ENCODE measurements at regions not wholly inside any gene's neighbourhood (a gene's known extent, or its start where the extent isn't known, plus 50 kb on each side); places are given as distances from the start of the nearest gene placed in this dataset.

DNA sequence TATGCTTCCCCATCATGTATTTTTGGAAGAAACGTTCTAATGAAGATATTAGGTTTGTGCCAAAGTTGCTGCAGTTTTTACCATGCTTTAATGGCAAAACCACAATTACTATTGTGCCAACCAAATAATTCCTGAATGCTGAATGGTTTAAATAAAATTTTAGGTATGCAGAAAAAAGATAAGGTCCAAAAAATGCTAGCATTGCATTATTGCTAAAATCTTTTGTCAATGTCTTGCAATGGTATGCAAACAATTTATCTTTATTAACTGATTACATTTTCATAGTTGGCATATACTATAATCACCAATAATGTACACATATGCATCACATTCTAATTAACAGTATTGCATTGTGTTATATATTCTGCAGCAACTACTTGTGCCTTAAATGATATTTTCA is 1657.4 kb upstream of the IGFBP7 start:
- Histone ChIP-seq H3K27ac (ENCODE audit: low read depth, low read length) (no peak overlapping the region), H3K27me3 (ENCODE audit: control insufficient read depth, insufficient read depth, low read length) (no peaks in the 10 kb centered on the region), H3K36me3 (ENCODE audit: control insufficient read depth, insufficient read depth, low read length) (no peaks in the 10 kb centered on the region), H3K4me3 (ENCODE audit: low read depth, low read length) (no peak overlapping the region), H3K4me1 (ENCODE audit: control insufficient read depth, insufficient read depth, low read length) (no peaks in the 10 kb centered on the region), H3K9me3 (ENCODE audit: control insufficient read depth, insufficient read depth, low read depth, low read length) (no peaks in the 10 kb centered on the region), H3K9ac (ENCODE audit: low read length) (no peak overlapping the region)

DNA sequence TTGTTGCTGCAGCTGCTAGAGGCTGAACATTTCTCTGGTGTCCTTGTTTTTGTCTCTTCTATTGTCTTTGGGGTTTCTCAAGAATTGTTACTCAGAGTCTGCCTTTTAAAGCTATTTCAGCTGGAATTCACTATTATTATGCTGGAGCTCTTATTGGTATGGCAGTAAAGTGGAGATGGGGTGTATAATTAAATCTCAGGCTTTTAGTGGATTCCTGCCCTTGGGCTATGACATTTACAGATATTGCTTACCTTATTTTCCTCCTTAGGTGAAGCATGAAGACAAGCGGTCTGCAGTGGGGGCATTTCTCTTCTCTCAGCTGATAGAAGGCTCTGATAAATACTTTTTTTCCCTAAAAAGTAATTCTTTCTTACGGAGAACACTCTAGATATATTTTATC is 1656.6 kb upstream of the IGFBP7 start:
- Histone ChIP-seq H3K27me3 (ENCODE audit: control insufficient read depth, insufficient read depth, low read length) (no peaks in the 10 kb centered on the region), H3K4me3 (ENCODE audit: low read depth, low read length) (no peak overlapping the region), H3K27ac (ENCODE audit: low read depth, low read length) (no peak overlapping the region), H3K9ac (ENCODE audit: low read length) (no peak overlapping the region), H3K36me3 (ENCODE audit: control insufficient read depth, insufficient read depth, low read length) (no peaks in the 10 kb centered on the region), H3K9me3 (ENCODE audit: control insufficient read depth, insufficient read depth, low read depth, low read length) (no peaks in the 10 kb centered on the region), H3K4me1 (ENCODE audit: control insufficient read depth, insufficient read depth, low read length) (no peaks in the 10 kb centered on the region)

DNA sequence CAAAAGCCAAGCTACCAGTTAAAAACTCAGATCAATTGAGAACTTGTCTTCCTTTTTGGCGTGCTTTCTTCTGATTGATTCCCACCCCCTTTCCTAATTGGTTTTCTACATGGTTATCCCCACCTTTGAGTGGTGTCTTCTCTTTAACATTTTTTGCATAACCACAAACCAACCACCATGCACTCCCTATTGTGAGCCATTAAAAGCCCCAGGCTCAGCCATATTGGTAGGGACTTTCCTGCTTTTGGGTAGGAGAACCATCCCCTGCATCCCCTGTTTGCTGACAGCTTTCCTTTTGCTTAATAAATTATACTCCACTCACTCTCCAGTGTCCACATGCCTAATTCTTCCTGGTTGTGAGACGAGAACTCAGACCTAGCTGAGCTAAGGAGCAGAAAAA is 1651.4 kb upstream of the IGFBP7 start:
- H3K9ac ChIP-seq (ENCODE audit: low read length), result no peak overlapping the region
- no peaks in the 10 kb centered on the region for H3K36me3 ChIP-seq (ENCODE audit: control insufficient read depth, insufficient read depth, low read length)

DNA sequence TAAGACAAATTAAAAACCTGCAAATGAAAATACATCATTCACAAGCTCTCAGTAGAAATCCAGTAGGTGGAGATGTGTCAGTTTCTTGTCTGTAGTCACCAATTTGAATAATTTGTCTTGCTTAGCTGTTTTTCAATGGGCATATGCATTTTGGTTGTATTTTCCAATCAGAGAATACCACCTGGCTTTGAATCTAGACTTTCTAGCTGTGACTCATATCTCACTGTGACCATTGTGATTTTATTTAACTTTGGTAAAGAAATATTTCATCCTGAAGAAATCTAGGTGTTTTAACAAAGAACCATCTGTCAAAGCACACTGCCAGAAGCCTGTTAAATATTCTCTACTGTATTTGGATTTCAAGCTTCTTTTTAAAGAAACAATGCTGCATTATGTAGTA is 1650.6 kb upstream of the IGFBP7 start:
- H3K27me3 ChIP-seq (ENCODE audit: control insufficient read depth, insufficient read depth, low read length), result no peaks in the 10 kb centered on the region
- H3K9me3 ChIP-seq (ENCODE audit: control insufficient read depth, insufficient read depth, low read depth, low read length), result no peaks in the 10 kb centered on the region
- no peak overlapping the region for H3K4me3 ChIP-seq (ENCODE audit: low read depth, low read length)
- no peaks in the 10 kb centered on the region for H3K4me1 ChIP-seq (ENCODE audit: control insufficient read depth, insufficient read depth, low read length)
- H3K27ac ChIP-seq (ENCODE audit: low read depth, low read length), result no peak overlapping the region
- H3K36me3 ChIP-seq (ENCODE audit: control insufficient read depth, insufficient read depth, low read length), result no peaks in the 10 kb centered on the region
- H3K9ac ChIP-seq (ENCODE audit: low read length), result no peak overlapping the region

More for the DNA sequence above, 1651.4 kb upstream of the IGFBP7 start:
- no peaks in the 10 kb centered on the region for H3K9me3 ChIP-seq (ENCODE audit: control insufficient read depth, insufficient read depth, low read depth, low read length)
- no peaks in the 10 kb centered on the region for H3K27me3 ChIP-seq (ENCODE audit: control insufficient read depth, insufficient read depth, low read length)
- H3K4me3 ChIP-seq (ENCODE audit: low read depth, low read length), result no peak overlapping the region
- H3K4me1 ChIP-seq (ENCODE audit: control insufficient read depth, insufficient read depth, low read length), result no peaks in the 10 kb centered on the region
- no peak overlapping the region for H3K27ac ChIP-seq (ENCODE audit: low read depth, low read length)

DNA sequence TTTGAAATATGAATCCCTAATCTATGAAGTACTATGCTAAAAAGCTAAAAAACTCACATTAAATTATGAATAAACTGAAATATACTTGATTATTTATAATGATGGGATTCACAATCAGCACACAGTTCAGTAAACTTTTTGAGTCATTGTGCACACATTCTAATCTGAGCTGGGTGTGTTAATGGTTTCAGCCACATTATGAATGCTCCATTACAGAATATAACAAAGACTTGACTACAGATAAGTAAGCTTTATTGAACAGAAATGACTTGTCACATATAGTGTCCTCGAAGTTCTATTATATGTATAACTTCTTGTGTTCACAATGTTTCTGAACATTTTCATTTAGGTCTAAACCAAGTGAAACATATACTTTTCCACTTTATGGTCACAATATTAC is 1649.9 kb upstream of the IGFBP7 start:
- no peaks in the 10 kb centered on the region for H3K36me3 ChIP-seq (ENCODE audit: control insufficient read depth, insufficient read depth, low read length)

DNA sequence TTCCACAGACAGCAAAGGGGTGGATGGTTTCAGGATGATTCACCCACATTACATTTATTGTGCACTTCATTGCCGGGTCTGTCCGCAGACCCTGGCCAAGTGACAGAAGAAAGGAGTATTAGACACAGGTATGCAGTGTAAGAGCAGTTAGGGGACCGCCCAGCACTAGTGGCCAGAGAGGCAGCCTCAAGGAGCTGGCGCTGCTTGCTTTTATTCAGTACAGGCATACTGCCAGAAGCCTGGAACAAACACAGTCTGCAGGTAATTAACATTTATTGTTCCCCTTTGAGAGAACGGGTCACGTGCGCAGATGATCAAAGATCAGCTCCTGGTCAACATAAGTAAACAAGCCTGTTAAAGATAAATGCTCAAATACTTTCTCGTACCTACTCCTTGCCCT is 1639.0 kb upstream of the IGFBP7 start:
- H3K27me3 ChIP-seq (ENCODE audit: control insufficient read depth, insufficient read depth, low read length), result no peaks in the 10 kb centered on the region
- H3K27ac ChIP-seq (ENCODE audit: low read depth, low read length), result no peak overlapping the region
- no peak overlapping the region for H3K9ac ChIP-seq (ENCODE audit: low read length)
- no peaks in the 10 kb centered on the region for H3K9me3 ChIP-seq (ENCODE audit: control insufficient read depth, insufficient read depth, low read depth, low read length)
- H3K4me1 ChIP-seq (ENCODE audit: control insufficient read depth, insufficient read depth, low read length), result no peaks in the 10 kb centered on the region
- H3K4me3 ChIP-seq (ENCODE audit: low read depth, low read length), result no peak overlapping the region
- H3K36me3 ChIP-seq (ENCODE audit: control insufficient read depth, insufficient read depth, low read length), result no peaks in the 10 kb centered on the region

More for the DNA sequence above, 1649.9 kb upstream of the IGFBP7 start:
- no peaks in the 10 kb centered on the region for H3K27me3 ChIP-seq (ENCODE audit: control insufficient read depth, insufficient read depth, low read length)
- H3K27ac ChIP-seq (ENCODE audit: low read depth, low read length), result no peak overlapping the region
- no peaks in the 10 kb centered on the region for H3K9me3 ChIP-seq (ENCODE audit: control insufficient read depth, insufficient read depth, low read depth, low read length)
- no peak overlapping the region for H3K4me3 ChIP-seq (ENCODE audit: low read depth, low read length)
- H3K9ac ChIP-seq (ENCODE audit: low read length), result no peak overlapping the region
- no peaks in the 10 kb centered on the region for H3K4me1 ChIP-seq (ENCODE audit: control insufficient read depth, insufficient read depth, low read length)

DNA sequence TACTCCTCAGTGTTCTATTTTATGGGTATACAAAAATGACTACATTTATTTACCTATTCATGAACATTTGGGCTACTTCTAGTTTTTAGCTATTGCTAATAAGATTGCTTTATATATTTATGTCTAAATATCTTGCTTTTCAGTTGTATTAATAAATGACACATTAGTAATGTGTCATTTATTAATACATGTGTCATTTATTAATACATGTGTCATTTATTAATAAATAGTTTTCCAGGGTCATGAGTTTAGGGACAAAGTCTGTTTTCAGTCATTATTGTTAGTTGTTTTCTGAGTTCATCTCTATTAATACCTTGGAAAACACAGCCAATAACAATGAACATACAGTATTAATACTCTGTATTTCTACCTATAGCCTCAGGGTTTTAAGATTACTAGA is 1630.7 kb upstream of the IGFBP7 start:
- no peaks in the 10 kb centered on the region for H3K36me3 ChIP-seq (ENCODE audit: control insufficient read depth, insufficient read depth, low read length)
- no peaks in the 10 kb centered on the region for H3K9me3 ChIP-seq (ENCODE audit: control insufficient read depth, insufficient read depth, low read depth, low read length)
- no peak overlapping the region for H3K27ac ChIP-seq (ENCODE audit: low read depth, low read length)
- H3K27me3 ChIP-seq (ENCODE audit: control insufficient read depth, insufficient read depth, low read length), result no peaks in the 10 kb centered on the region
- no peaks in the 10 kb centered on the region for H3K4me1 ChIP-seq (ENCODE audit: control insufficient read depth, insufficient read depth, low read length)
- H3K4me3 ChIP-seq (ENCODE audit: low read depth, low read length), result no peak overlapping the region
- no peak overlapping the region for H3K9ac ChIP-seq (ENCODE audit: low read length)

DNA sequence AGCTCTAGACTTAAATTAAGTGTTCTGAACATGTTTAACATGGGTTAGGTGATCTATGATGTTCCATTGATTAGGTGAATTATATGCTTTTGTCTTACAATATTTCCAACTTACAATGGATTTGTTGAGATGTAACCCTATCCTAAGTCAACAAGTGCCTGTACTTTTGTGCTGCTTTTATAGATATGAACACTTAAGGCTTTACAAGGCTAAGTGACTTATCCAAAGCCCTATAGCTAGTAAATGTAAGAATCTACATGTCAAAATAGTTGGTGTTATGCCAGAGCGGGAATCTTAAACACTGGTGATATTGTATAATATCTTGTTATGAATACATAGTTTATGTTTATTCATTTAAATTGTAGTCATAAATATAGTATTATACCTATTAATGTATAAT is 1629.1 kb upstream of the IGFBP7 start:
- no peaks in the 10 kb centered on the region for H3K36me3 ChIP-seq (ENCODE audit: control insufficient read depth, insufficient read depth, low read length)
- no peaks in the 10 kb centered on the region for H3K9me3 ChIP-seq (ENCODE audit: control insufficient read depth, insufficient read depth, low read depth, low read length)
- H3K27ac ChIP-seq (ENCODE audit: low read depth, low read length), result no peak overlapping the region
- no peak overlapping the region for H3K4me3 ChIP-seq (ENCODE audit: low read depth, low read length)
- no peaks in the 10 kb centered on the region for H3K27me3 ChIP-seq (ENCODE audit: control insufficient read depth, insufficient read depth, low read length)
- H3K4me1 ChIP-seq (ENCODE audit: control insufficient read depth, insufficient read depth, low read length), result no peaks in the 10 kb centered on the region
- no peak overlapping the region for H3K9ac ChIP-seq (ENCODE audit: low read length)

DNA sequence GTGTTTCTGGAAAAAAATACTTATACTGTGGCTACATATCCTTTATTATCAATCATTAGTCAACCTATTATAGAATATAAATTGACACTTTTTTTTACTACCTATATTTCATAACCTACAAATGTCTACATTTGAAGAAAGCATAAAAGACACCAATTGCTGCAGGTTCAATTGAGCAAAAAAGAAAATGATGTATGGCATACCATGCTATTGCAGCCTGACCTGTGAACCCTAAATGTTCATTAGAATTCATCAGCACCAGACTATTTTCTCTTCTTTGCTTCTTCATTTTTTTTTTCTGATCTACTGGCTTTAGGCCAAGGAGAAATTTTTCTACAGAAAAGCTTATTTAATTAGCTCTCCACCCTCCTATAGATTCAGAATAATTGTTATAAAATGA is 1628.2 kb upstream of the IGFBP7 start:
- H3K9me3 ChIP-seq (ENCODE audit: control insufficient read depth, insufficient read depth, low read depth, low read length), result no peaks in the 10 kb centered on the region
- no peaks in the 10 kb centered on the region for H3K36me3 ChIP-seq (ENCODE audit: control insufficient read depth, insufficient read depth, low read length)
- no peak overlapping the region for H3K9ac ChIP-seq (ENCODE audit: low read length)
- H3K27me3 ChIP-seq (ENCODE audit: control insufficient read depth, insufficient read depth, low read length), result no peaks in the 10 kb centered on the region
- H3K27ac ChIP-seq (ENCODE audit: low read depth, low read length), result no peak overlapping the region
- H3K4me1 ChIP-seq (ENCODE audit: control insufficient read depth, insufficient read depth, low read length), result no peaks in the 10 kb centered on the region
- no peak overlapping the region for H3K4me3 ChIP-seq (ENCODE audit: low read depth, low read length)

DNA sequence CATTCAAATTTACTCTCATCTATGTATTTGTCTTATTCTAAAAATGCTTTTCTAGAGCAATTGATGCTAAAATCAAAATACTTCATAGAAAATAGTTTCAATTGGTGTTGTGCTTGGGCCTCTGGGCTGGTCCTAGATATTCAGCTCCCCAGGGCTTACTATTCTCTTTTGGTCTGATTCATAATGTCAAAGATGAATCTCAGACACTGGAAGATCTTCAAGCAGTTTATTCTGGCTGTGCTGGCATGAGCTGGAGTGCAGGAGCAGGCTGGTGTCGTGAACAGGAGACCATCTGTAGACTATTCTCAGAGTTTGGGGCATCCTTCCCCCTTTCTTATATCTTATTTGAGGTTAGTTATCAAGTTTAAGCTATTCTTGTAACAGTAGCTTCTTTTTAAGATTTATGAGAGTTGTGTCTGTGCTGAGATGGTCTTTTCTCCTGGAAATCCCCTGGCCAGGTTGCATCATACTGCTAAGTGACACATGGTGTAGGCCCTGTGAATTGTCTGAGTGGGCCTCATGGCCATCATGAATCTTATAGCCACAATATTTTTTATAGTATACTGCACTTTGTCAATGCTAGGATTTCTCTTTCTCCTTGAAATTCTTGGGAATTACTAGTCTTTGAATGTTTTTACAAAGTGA is 1624.0 kb upstream of the IGFBP7 start:
- H3K27me3 ChIP-seq (ENCODE audit: control insufficient read depth, insufficient read depth, low read length), result no peaks in the 10 kb centered on the region
- no peaks in the 10 kb centered on the region for H3K36me3 ChIP-seq (ENCODE audit: control insufficient read depth, insufficient read depth, low read length)
- no peaks in the 10 kb centered on the region for H3K4me1 ChIP-seq (ENCODE audit: control insufficient read depth, insufficient read depth, low read length)
- H3K9me3 ChIP-seq (ENCODE audit: control insufficient read depth, insufficient read depth, low read depth, low read length), result no peaks in the 10 kb centered on the region
- no peak overlapping the region; the same call in 1 of the 2 replicates for H3K27ac ChIP-seq (ENCODE audit: low read depth, low read length)
- H3K9ac ChIP-seq (ENCODE audit: low read length), result no peak overlapping the region
- no peak overlapping the region for H3K4me3 ChIP-seq (ENCODE audit: low read depth, low read length)

DNA sequence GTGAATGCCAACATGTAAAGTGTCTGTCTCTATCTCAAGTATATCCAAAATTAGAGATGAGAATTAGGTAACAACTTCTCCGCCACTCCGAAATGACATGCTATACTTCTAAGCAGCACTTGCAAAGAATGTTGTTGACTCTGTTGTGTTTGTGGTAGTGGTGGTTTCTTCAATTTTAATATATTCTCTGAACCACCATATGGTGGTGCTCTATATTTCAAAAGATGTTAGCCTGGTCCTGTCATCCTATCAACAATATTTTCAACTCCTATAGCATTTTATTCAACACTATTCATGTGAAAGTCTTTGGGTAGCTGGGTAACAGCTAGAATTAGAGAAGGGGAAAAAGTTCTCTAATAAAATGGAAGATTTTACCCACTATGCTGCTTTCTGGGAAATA is 1622.8 kb upstream of the IGFBP7 start:
- Histone ChIP-seq H3K4me1 (ENCODE audit: control insufficient read depth, insufficient read depth, low read length) (no peaks in the 10 kb centered on the region), H3K36me3 (ENCODE audit: control insufficient read depth, insufficient read depth, low read length) (no peaks in the 10 kb centered on the region), H3K9me3 (ENCODE audit: control insufficient read depth, insufficient read depth, low read depth, low read length) (no peaks in the 10 kb centered on the region), H3K27me3 (ENCODE audit: control insufficient read depth, insufficient read depth, low read length) (no peaks in the 10 kb centered on the region), H3K27ac (ENCODE audit: low read depth, low read length) (no peak overlapping the region), H3K9ac (ENCODE audit: low read length) (no peak overlapping the region), H3K4me3 (ENCODE audit: low read depth, low read length) (no peak overlapping the region)

DNA sequence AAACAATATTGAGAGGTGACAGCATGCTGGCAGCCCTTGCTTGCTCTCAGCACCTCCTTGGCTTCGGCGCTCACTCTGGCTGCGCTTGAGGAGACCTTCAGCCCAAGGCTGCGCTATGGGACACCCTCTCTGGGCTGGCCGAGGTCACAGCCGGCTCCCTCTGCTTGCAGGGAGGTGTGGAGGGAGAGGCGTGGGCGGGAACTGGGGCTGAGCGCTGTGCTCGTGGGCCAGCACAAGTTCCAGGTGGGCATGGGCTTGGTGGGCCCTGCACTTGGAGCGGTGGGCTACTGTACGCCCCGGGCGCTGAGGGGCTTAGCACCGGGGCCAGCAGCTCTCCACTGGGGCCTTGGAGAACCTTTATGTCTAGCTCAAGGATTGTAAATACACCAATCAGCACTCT is 1613.8 kb upstream of the IGFBP7 start:
- H3K4me3 ChIP-seq (ENCODE audit: low read depth, low read length), result no peak overlapping the region
- H3K9me3 ChIP-seq (ENCODE audit: control insufficient read depth, insufficient read depth, low read depth, low read length), result peaks cover 4% of the 10 kb centered on the region; the same call in 1 of the 2 replicates
- H3K27ac ChIP-seq (ENCODE audit: low read depth, low read length), result no peak overlapping the region

More for the DNA sequence above, 1613.8 kb upstream of the IGFBP7 start:
- Histone ChIP-seq H3K9ac (ENCODE audit: low read length) (no peak overlapping the region), H3K4me1 (ENCODE audit: control insufficient read depth, insufficient read depth, low read length) (no peaks in the 10 kb centered on the region), H3K36me3 (ENCODE audit: control insufficient read depth, insufficient read depth, low read length) (no peaks in the 10 kb centered on the region), H3K27me3 (ENCODE audit: control insufficient read depth, insufficient read depth, low read length) (no peaks in the 10 kb centered on the region)
